HL-60 (cell line): ENCODE measurements at regions not wholly inside any gene's neighbourhood (a gene's known extent, or its start where the extent isn't known, plus 50 kb on each side); places are given as distances from the start of the nearest gene placed in this dataset.

Source experiments
- CTCF ChIP-seq: IDR thresholded peaks from one replicate; pipeline ENCODE4 v1.5.1; 2011; ENCODE audit warnings: low read length, control low read depth, inconsistent platforms; ENCODE audit not compliant: insufficient read depth
- GABPA ChIP-seq: IDR thresholded peaks from 2 replicates; pipeline ENCODE4 v1.6.1; 2012; ENCODE audit warnings: low read depth
- POLR2AphosphoS5 ChIP-seq: IDR thresholded peaks from 2 replicates; pipeline ENCODE4 v1.6.1; 2012; ENCODE audit warnings: low read depth
- REST ChIP-seq: IDR thresholded peaks from 2 replicates; pipeline ENCODE4 v1.6.1; 2012; ENCODE audit warnings: low read depth; ENCODE audit not compliant: insufficient replicate concordance
- SPI1 ChIP-seq: IDR thresholded peaks from 2 replicates; pipeline ENCODE4 v1.6.1; 2012; ENCODE audit warnings: low read depth, mild to moderate bottlenecking, borderline replicate concordance

GRCh38 chr21:24450119-24450518 lies 1157.2 kb downstream of the MRPL39 start:
- TF ChIP-seq CTCF: no peak
- TF ChIP-seq REST: no peak
- TF ChIP-seq POLR2AphosphoS5: no peak
- TF ChIP-seq GABPA: no peak
- TF ChIP-seq SPI1: no peak
